ENCODE measurements at regions not wholly inside any gene's neighbourhood (a gene's known extent, or its start where the extent isn't known, plus 50 kb on each side); places are given as distances from the start of the nearest gene placed in this dataset.
"Not testable (repeated sequence)": the region's sequence is repeated elsewhere in the genome, so short reads cannot be mapped to it uniquely, and the experiment has no call there.

GRCh38 chr6:56724455-56724854 is 81.8 kb upstream of the DST start:
- TF ChIP-seq CTCF (IDR thresholded peaks at IDR 0.05; ENCODE audit: low read depth, low read length) = no peak
- H3K4me3 ChIP-seq (ENCODE audit: low read depth, low read length) = no peak overlapping the region

GRCh38 chr6:56720882-56721281 is 78.2 kb upstream of the DST start:
- TF ChIP-seq CTCF (IDR thresholded peaks at IDR 0.05; ENCODE audit: low read depth, low read length) = no peak
- H3K4me3 ChIP-seq (ENCODE audit: low read depth, low read length) = no peak overlapping the region

DNA sequence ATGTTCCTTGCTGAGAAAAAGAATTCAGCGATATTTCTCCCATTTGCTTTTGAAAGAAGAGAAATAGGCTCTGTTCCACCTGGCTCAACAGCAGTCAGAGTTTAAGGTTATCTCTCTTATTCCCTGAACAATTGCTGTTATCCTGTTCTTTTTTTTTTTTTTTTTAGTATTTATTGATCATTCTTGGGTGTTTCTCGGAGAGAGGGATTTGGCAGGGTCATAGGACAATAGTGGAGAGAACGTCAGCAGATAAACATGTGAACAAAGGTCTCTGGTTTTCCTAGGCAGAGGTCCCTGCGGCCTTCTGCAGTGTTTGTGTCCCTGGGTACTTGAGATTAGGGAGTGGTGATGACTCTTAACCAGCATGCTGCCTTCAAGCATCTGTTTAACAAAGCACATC is 77.5 kb upstream of the DST start:
- not testable (repeated sequence) for H3K4me3 ChIP-seq (ENCODE audit: low read depth, low read length)

GRCh38 chr6:56719315-56720058 is 76.8 kb upstream of the DST start:
- not testable (repeated sequence) for H3K4me3 ChIP-seq (ENCODE audit: low read depth, low read length)

DNA sequence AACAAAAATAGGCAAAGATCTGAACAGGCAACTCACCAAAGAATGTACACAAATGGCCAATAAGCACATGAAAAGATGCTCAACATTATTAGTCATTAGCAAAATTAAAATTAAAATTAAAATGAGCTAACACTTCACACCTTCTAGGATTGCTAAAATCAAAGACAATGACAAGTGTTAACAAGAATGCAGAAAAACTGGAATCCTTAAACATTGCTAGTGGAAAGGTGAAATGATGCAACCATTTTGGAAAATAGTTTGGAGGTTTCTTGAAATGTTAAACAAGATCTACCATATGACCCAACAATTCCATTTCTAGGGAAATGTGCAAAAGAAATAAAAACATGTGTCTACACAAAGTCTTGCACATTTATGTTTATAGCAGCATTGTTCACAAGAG is 75.5 kb upstream of the DST start:
- no peak overlapping the region for H3K4me3 ChIP-seq (ENCODE audit: low read depth, low read length)
- TF ChIP-seq CTCF (IDR thresholded peaks at IDR 0.05; ENCODE audit: low read depth, low read length) = no peak

DNA sequence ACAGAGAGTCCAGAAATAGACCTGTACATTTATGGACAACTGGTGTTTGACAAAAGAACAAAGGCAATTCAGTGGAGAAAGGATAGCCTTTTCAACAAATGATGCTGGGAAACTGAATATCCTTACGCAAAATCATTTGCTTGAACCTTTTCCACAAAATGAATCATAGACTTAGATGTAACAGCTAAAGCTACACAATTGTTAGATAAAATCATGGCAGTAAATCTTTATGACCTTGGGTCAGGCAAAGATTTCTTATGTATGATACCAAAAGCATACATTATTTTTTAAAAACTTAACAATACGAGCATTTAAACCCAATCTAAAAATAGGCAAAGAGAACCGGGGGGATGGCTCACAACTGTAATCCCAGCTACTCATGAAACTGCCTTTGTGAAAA is 73.5 kb upstream of the DST start:
- H3K4me3 ChIP-seq (ENCODE audit: low read depth, low read length) = no peak overlapping the region
- TF ChIP-seq CTCF (IDR thresholded peaks at IDR 0.05; ENCODE audit: low read depth, low read length) = no peak

GRCh38 chr6:56715741-56716140 is 73.1 kb upstream of the DST start:
- no peak overlapping the region for H3K4me3 ChIP-seq (ENCODE audit: low read depth, low read length)
- TF ChIP-seq CTCF (IDR thresholded peaks at IDR 0.05; ENCODE audit: low read depth, low read length) = no peak

DNA sequence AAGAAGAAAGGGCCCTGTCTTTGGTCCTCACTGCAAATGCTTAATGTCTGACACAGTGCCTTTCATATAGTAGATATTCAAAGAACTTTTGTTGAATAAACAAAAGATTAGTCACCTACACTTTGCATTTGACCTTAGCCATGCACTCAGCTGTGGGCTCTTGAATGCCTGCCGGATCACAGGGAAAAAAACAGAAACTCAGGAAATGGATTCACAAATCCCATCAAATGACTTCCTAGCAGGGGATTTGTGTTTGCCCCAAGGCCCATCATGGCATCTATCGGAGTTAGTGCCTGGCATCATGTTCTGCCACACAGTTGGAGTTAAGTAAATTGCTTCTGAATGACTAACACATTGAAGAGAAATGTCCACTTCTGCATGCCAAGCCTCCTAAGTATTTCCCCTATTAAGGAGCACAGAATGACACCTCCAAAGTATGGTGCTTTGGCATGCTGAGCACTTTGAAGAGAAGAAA is 72.3 kb upstream of the DST start:
- no peak for TF ChIP-seq CTCF (IDR thresholded peaks at IDR 0.05; ENCODE audit: low read depth, low read length)
- H3K4me3 ChIP-seq (ENCODE audit: low read depth, low read length) = no peak overlapping the region

Data from WI38 (cell line).